DMS 273 (cell line): ENCODE measurements at regions not wholly inside any gene's neighbourhood (a gene's known extent, or its start where the extent isn't known, plus 50 kb on each side); places are given as distances from the start of the nearest gene placed in this dataset.

Experiments
- DNase-seq: peaks from one replicate; lab custom pipeline; 2025; ENCODE audit not compliant: unreplicated experiment; lab: John Stamatoyannopoulos, UW

- DNase-seq: no peak
These were observed 814.8 kb upstream of the IGFBP7 start for GRCh38 chr4:57924951-57925350.

GRCh38 chr4:57916479-57916878, 806.3 kb upstream of the IGFBP7 start:
- no peak for DNase-seq

GRCh38 chr4:57911203-57911602, 801.0 kb upstream of the IGFBP7 start:
- DNase-seq: no peak

DNA sequence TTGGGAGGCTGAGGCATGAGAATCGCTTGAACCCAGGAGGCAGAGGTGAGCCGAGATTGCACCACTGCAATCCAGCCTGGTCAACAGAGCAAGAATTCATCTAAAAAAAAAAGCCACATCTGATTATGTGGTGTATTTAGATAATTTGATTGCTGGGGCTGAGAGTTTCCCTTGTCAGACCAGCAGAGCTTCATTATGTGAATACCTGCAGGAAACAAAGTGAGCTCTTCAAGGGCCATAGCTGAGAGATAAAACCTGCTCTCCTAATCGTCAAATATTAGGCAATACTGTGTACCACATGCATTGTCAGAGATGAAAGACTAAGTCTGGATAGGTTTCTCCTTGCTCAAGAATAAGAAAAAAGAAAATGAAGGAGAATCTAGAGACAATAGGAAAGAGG, 800.0 kb upstream of the IGFBP7 start:
- DNase-seq: no peak

- DNase-seq: no peak
These were observed 795.8 kb upstream of the IGFBP7 start for GRCh38 chr4:57905965-57906364.

- peak; percentile 49 for DNase-seq
These were observed 766.9 kb upstream of the IGFBP7 start for GRCh38 chr4:57877047-57877458.

DNA sequence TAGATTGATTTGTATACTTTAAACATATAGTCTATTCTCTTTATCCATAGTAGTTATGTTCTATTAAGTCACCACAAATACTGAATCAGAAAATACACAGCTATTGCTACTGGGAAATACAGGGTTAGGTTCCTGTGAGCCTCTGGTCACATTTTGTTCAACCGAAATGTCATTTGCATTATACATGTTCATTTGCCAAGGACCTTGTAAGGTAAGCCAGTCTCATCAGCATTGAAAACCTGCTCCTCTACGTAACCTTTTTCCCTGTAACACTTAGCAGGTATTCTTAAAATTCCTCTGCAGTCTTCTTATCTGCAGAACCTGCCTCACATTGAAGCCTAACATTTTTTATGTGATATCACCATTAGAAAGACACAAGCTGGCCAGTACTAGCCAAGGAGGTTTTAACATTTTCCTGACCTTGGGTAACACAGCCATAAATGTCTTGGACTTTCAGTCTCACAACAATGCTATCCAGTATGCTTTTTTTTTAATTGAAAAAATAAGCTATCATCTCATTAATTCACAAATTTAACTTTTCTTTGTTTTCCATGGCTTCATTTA, 765.7 kb upstream of the IGFBP7 start:
- no peak for DNase-seq

DNA sequence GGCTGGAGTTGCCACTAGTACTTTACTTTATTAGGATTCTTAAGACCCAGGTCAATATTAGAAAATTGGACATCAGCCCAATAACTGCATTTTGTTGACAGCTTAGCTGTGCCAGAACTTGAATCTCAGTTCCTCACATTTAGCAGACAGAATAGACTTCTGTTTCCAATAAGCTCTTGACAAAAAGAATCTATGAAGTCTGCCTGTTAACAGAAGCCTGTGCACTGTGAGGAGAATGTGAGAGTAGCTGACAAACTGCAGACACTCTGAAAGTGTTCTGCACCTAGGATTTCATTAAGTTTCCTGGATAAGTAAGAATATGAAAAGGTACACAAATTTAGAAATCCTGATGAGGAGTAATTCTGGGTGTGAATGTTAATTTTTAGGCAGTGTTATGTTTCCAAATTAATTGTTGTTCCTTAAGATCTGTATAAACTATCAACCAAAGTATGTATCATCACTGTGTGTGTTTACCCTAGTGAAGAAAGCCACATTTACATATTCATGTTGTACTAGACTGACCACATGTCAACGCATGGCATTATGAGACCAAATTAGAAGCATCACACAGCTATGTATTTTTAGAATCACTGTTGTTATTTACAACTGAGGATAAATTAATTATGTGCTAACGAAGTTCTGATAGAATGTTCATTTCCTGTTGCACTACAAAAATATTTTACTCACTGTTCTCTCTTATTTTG, 756.4 kb upstream of the IGFBP7 start:
- no peak for DNase-seq

GRCh38 chr4:57865264-57865663, 755.1 kb upstream of the IGFBP7 start:
- DNase-seq: no peak

DNA sequence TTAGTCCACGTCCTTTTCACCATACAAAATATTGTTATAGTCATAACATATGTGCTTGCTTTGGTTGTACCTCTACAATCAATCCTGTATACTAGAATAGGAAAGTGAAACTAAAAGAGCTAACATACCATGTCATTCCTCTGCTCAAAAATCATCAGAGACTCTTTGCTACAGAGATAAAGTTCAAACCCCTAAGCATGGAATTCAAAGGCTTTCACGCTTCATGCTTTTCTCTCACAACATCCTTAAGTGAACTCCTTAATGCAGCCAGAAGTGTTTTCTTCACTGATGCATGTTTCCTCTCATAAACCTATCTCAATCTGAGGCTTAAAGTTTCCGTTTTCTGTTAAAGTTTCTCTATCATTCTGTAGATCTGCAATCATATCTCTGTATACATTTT, 744.6 kb upstream of the IGFBP7 start:
- DNase-seq: no peak

- DNase-seq: no peak
These were observed 740.0 kb upstream of the IGFBP7 start for GRCh38 chr4:57850141-57850540.

DNA sequence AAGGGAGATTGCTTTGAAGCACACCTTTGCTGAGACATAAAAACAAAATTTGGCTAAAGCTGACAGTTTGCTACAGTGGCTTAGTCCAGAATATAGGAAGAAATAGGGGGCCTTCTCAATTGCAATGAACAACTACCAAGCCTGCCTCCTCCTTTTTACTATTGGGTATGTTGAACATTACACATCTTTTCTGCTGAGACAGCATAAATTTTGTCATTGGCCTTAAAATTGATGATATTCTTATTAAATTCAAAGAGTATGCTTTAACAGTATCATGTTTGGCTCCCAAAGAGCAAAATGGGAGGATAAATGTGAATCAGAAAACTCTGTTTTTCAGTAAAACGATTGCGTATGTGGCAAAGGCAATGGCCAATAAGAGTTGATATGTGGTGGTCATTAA, 721.9 kb upstream of the IGFBP7 start:
- no peak for DNase-seq

GRCh38 chr4:57789666-57790065, 679.5 kb upstream of the IGFBP7 start:
- no peak for DNase-seq

GRCh38 chr4:57777876-57778275, 667.7 kb upstream of the IGFBP7 start:
- no peak for DNase-seq

DNA sequence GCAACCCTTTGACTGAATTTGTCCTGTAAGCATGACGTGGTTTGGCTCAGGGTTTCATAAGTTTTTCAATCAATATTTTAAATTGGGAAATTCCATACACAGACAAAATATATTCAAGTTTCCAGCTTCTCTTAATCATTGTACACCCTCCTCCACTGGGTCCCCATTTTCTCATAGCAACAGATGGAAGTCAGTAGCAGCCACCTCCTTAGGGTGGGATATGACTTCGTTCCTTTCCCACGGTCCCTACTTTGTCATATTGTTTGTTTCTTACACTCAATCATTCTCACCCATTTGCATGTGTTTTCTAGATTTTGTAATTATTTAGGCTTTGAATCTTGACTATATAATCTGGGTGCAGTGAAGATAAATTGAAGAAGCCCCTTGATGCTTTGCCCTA, 664.5 kb upstream of the IGFBP7 start:
- DNase-seq: no peak

GRCh38 chr4:57774171-57774570, 664.0 kb upstream of the IGFBP7 start:
- DNase-seq: no peak

DNA sequence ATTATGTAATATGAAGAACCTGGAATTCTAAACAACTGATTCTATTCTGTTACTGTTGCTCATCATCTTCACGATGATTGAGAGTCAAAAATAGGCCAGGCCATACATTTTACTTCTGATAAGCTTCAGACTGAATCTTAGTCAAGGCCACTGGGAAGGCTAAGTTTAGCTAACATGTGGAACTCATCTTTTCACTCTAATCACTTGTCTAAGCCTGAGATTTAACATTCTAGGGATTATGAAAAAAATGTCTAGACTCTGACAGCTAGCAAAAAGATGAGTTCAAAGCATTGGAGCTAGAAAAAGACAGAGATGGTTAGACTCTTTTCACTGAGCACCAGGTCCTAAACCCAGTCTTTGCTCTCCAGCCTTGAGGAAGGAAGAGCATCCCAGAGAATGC, 656.2 kb upstream of the IGFBP7 start:
- no peak for DNase-seq

GRCh38 chr4:57764856-57765255, 654.7 kb upstream of the IGFBP7 start:
- no peak for DNase-seq

- no peak for DNase-seq
These were observed 652.9 kb upstream of the IGFBP7 start for GRCh38 chr4:57763070-57763469.

DNA sequence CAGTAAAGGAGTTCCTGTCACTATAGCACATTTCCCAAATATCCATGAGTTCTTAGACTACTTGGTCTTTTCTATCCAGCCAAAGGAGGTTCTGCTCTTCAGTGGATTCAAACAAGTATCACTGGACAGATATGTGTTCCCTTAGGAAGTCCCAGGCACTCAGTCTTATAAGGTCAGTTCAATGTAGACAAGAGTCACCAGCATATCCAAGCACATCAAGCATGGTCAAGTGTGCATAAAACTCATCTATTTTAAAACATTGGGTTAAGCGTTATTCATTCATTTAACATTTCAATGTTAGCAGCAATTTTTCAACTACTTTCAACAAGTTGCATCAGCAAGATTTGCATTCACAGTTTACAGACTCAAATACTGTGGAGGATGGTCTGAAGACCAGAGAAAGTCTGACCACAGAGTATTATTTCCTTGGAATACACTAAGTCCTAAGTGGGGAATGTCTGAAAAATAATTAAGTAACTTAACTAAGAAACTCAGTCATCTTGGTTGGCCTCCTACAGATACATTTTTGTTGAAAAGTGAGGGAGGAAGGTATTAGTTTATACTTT, 630.5 kb upstream of the IGFBP7 start:
- no peak for DNase-seq

GRCh38 chr4:57736781-57737180, 626.6 kb upstream of the IGFBP7 start:
- no peak for DNase-seq

GRCh38 chr4:57734104-57734670, 624.0 kb upstream of the IGFBP7 start:
- no peak for DNase-seq
